ENCODE measurements at regions not wholly inside any gene's neighbourhood (a gene's known extent, or its start where the extent isn't known, plus 50 kb on each side); places are given as distances from the start of the nearest gene placed in this dataset.
"Not testable (repeated sequence)": the region's sequence is repeated elsewhere in the genome, so short reads cannot be mapped to it uniquely, and the experiment has no call there.

- H3K4me1 ChIP-seq (ENCODE audit: control insufficient read depth in 1 of 2, insufficient read depth in 2 of 2, low read length in 2 of 2) = peaks cover 2 to 16% of the 10 kb centered on the region in 2 experiments; a peak in 3 of 4 replicates
- H3K4me2 ChIP-seq (ENCODE audit: low read length); H3K9me3 ChIP-seq (ENCODE audit: control insufficient read depth in 1 of 2, insufficient read depth in 1 of 2, low read depth in 1 of 2, low read length in 2 of 2); RAD21 ChIA-PET (ENCODE audit: low non-redundant PET in 1 of 2, low total read pairs in 2 of 2, uncharacterized antibody in 2 of 2, unreplicated experiment in 2 of 2); H3K9me2 ChIP-seq (ENCODE audit: insufficient read depth); H2AFZ ChIP-seq (ENCODE audit: low read depth, low read length, poor library complexity, severe bottlenecking); H3K27ac ChIP-seq (ENCODE audit: low read depth, low read length); intact Hi-C loops (cut with micrococcal nuclease); ATAC-seq; POLR2A ChIA-PET; H3K4me3 ChIP-seq (replicated peaks in 1 of 2; ENCODE audit: low read depth in 1 of 2, low read length in 2 of 2); H3K27me3 ChIP-seq (ENCODE audit: insufficient read depth, low read length); BruUV-seq (replicated peaks); H3K79me2 ChIP-seq (ENCODE audit: insufficient read depth, low read length); CTCF ChIA-PET; DNase-seq (ENCODE audit: low read depth, low spot score); H3K9ac ChIP-seq (ENCODE audit: low read length); H4K20me1 ChIP-seq (ENCODE audit: insufficient read depth); H3K36me3 ChIP-seq (ENCODE audit: control insufficient read depth in 1 of 2, insufficient read depth in 2 of 2, low read length in 2 of 2): not testable (repeated sequence)
Measured at GRCh38 chr19:14286594-14286993, 80.6 kb upstream of the ADGRL1 start.

GRCh38 chr19:14285726-14286125 is 79.8 kb upstream of the ADGRL1 start:
- intact Hi-C loops (cut with micrococcal nuclease) = not testable (repeated sequence)

GRCh38 chr19:14283813-14284520 is 78.0 kb upstream of the ADGRL1 start:
- H3K27me3 ChIP-seq (ENCODE audit: insufficient read depth, low read length); CTCF ChIA-PET; H2AFZ ChIP-seq (ENCODE audit: low read depth, low read length, poor library complexity, severe bottlenecking); H3K9me2 ChIP-seq (ENCODE audit: insufficient read depth); BruUV-seq (replicated peaks); POLR2A ChIA-PET; H3K9ac ChIP-seq (ENCODE audit: low read length); H4K20me1 ChIP-seq (ENCODE audit: insufficient read depth); intact Hi-C loops (cut with micrococcal nuclease); H3K36me3 ChIP-seq (ENCODE audit: control insufficient read depth in 1 of 2, insufficient read depth in 2 of 2, low read length in 2 of 2); H3K79me2 ChIP-seq (ENCODE audit: insufficient read depth, low read length); RAD21 ChIA-PET (ENCODE audit: low non-redundant PET in 1 of 2, low total read pairs in 2 of 2, uncharacterized antibody in 2 of 2, unreplicated experiment in 2 of 2); DNase-seq (ENCODE audit: low read depth, low spot score); H3K27ac ChIP-seq (ENCODE audit: low read depth, low read length); H3K9me3 ChIP-seq (ENCODE audit: control insufficient read depth in 1 of 2, insufficient read depth in 1 of 2, low read depth in 1 of 2, low read length in 2 of 2); H3K4me3 ChIP-seq (replicated peaks in 1 of 2; ENCODE audit: low read depth in 1 of 2, low read length in 2 of 2): not testable (repeated sequence)
- ATAC-seq = peak; percentile 45; the same call in 1 of the 2 replicates
- H3K4me2 ChIP-seq (ENCODE audit: low read length) = peak overlapping the region; percentile 8
- peaks cover 2 to 16% of the 10 kb centered on the region in 2 experiments; a peak in 3 of 4 replicates for H3K4me1 ChIP-seq (ENCODE audit: control insufficient read depth in 1 of 2, insufficient read depth in 2 of 2, low read length in 2 of 2)

More at GRCh38 chr19:14285726-14286125, 79.8 kb upstream of the ADGRL1 start:
- DNase-seq (ENCODE audit: low read depth, low spot score); H3K79me2 ChIP-seq (ENCODE audit: insufficient read depth, low read length); H3K9ac ChIP-seq (ENCODE audit: low read length); H2AFZ ChIP-seq (ENCODE audit: low read depth, low read length, poor library complexity, severe bottlenecking); H3K4me2 ChIP-seq (ENCODE audit: low read length); H3K27ac ChIP-seq (ENCODE audit: low read depth, low read length); POLR2A ChIA-PET; H3K36me3 ChIP-seq (ENCODE audit: control insufficient read depth in 1 of 2, insufficient read depth in 2 of 2, low read length in 2 of 2); ATAC-seq; H3K27me3 ChIP-seq (ENCODE audit: insufficient read depth, low read length); H3K4me3 ChIP-seq (replicated peaks in 1 of 2; ENCODE audit: low read depth in 1 of 2, low read length in 2 of 2); CTCF ChIA-PET; BruUV-seq (replicated peaks); H3K9me3 ChIP-seq (ENCODE audit: control insufficient read depth in 1 of 2, insufficient read depth in 1 of 2, low read depth in 1 of 2, low read length in 2 of 2); H3K9me2 ChIP-seq (ENCODE audit: insufficient read depth); RAD21 ChIA-PET (ENCODE audit: low non-redundant PET in 1 of 2, low total read pairs in 2 of 2, uncharacterized antibody in 2 of 2, unreplicated experiment in 2 of 2); H4K20me1 ChIP-seq (ENCODE audit: insufficient read depth): not testable (repeated sequence)
- H3K4me1 ChIP-seq (ENCODE audit: control insufficient read depth in 1 of 2, insufficient read depth in 2 of 2, low read length in 2 of 2) = peaks cover 2 to 16% of the 10 kb centered on the region in 2 experiments; a peak in 3 of 4 replicates

- H3K4me2 ChIP-seq (ENCODE audit: low read length); POLR2A ChIA-PET; intact Hi-C loops (cut with micrococcal nuclease); H3K27ac ChIP-seq (ENCODE audit: low read depth, low read length); DNase-seq (ENCODE audit: low read depth, low spot score); CTCF ChIA-PET; H3K36me3 ChIP-seq (ENCODE audit: control insufficient read depth in 1 of 2, insufficient read depth in 2 of 2, low read length in 2 of 2); H3K4me3 ChIP-seq (replicated peaks in 1 of 2; ENCODE audit: low read depth in 1 of 2, low read length in 2 of 2); RAD21 ChIA-PET (ENCODE audit: low non-redundant PET in 1 of 2, low total read pairs in 2 of 2, uncharacterized antibody in 2 of 2, unreplicated experiment in 2 of 2); H4K20me1 ChIP-seq (ENCODE audit: insufficient read depth); H3K9me3 ChIP-seq (ENCODE audit: control insufficient read depth in 1 of 2, insufficient read depth in 1 of 2, low read depth in 1 of 2, low read length in 2 of 2); ATAC-seq; H3K9ac ChIP-seq (ENCODE audit: low read length); H3K4me1 ChIP-seq (ENCODE audit: control insufficient read depth in 1 of 2, insufficient read depth in 2 of 2, low read length in 2 of 2); BruUV-seq (replicated peaks); H3K27me3 ChIP-seq (ENCODE audit: insufficient read depth, low read length); H2AFZ ChIP-seq (ENCODE audit: low read depth, low read length, poor library complexity, severe bottlenecking); H3K9me2 ChIP-seq (ENCODE audit: insufficient read depth); H3K79me2 ChIP-seq (ENCODE audit: insufficient read depth, low read length): not testable (repeated sequence)
Measured at GRCh38 chr19:14279270-14279669, 73.3 kb upstream of the ADGRL1 start.

All from HCT116 (cell line).